ENCODE measurements at regions not wholly inside any gene's neighbourhood (a gene's known extent, or its start where the extent isn't known, plus 50 kb on each side); places are given as distances from the start of the nearest gene placed in this dataset.

GRCh38 chr1:232450615-232451014, 179.3 kb downstream of the SIPA1L2 start:
- no peaks in the 10 kb centered on the region for H3K9me3 ChIP-seq
- H3K27ac ChIP-seq, result no peak overlapping the region
- no peaks in the 10 kb centered on the region for H3K27me3 ChIP-seq
- peaks cover 0 to 5% (median 0%) of the 10 kb centered on the region in 3 donors for H3K36me3 ChIP-seq
- TF ChIP-seq POLR2A (IDR thresholded peaks at IDR 0.05) (no peak), CTCF (IDR thresholded peaks at IDR 0.05) (no peak)
- no peak for DNase-seq
- no peaks in the 10 kb centered on the region for H3K4me1 ChIP-seq
- H3K4me3 ChIP-seq, result no peak overlapping the region

GRCh38 chr1:232447125-232447524, 182.8 kb downstream of the SIPA1L2 start:
- H3K36me3 ChIP-seq, result peaks cover 0 to 23% (median 0%) of the 10 kb centered on the region in 3 donors
- H3K4me3 ChIP-seq, result no peak overlapping the region
- DNase-seq, result no peak
- H3K27me3 ChIP-seq, result no peaks in the 10 kb centered on the region
- no peak for TF ChIP-seq CTCF (IDR thresholded peaks at IDR 0.05)
- TF ChIP-seq POLR2A (IDR thresholded peaks at IDR 0.05), result no peak
- no peaks in the 10 kb centered on the region for H3K9me3 ChIP-seq
- H3K4me1 ChIP-seq, result no peaks in the 10 kb centered on the region
- no peak overlapping the region for H3K27ac ChIP-seq

DNA sequence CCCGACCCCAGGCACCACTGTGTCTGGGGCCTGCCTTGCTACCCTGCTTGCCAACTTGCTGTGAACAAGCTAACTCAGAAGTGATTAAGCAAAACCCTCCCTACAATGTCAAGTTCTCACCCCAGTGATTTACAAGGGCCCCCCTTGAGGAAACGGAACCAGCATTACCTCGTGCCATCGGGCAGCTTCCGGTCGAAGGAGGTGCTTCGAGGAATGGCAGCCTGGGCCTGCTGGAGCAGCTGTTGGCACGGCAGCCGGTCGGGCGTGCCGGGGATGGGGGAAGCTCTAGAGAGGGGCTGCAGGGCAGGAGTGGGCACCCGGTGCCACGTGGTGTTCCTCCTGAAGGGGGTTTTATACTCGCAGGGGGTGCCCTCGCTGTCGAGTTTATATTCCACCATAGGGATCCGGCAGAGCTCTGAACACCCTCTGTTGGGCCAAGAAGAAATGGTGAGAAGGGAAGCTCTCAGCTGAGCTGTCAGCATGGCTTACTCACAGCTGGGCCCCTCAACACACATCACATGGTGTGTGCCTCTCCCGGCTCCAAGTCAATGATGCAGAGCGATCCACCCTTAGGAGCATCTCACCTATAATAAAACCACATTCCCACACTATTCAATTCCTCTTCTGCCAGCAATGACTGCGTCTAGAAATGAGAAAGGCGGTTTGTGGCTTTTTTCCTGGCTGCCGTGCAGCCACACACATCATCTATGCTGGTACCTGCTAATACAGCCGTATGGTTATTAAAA, 184.4 kb downstream of the SIPA1L2 start:
- no peak for DNase-seq
- H3K4me3 ChIP-seq, result no peak overlapping the region
- TF ChIP-seq POLR2A (IDR thresholded peaks at IDR 0.05) (no peak), CTCF (IDR thresholded peaks at IDR 0.05) (no peak)
- H3K4me1 ChIP-seq, result no peaks in the 10 kb centered on the region
- H3K27me3 ChIP-seq, result no peaks in the 10 kb centered on the region
- H3K36me3 ChIP-seq, result peaks cover 0 to 39% (median 0%) of the 10 kb centered on the region in 3 donors
- no peaks in the 10 kb centered on the region for H3K9me3 ChIP-seq
- H3K27ac ChIP-seq, result no peak overlapping the region

DNA sequence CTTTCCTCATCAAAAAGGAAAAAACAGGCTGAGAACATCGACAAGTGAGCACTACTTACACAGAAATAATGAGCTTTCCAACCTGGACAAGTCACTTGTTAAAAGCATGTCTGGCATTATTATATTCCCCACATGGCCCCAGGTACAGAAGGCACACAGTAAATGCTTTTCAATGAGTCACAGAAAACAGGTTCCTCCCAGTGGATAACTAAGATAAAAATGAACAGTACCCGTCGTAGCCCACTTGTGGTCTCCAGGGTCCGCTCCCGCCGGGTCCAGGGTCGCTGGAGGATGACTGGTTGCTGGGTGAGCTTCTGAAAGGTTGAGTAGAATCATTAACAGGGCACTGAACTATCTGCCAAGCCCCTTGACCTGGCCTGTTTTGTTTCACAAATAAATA, 186.6 kb downstream of the SIPA1L2 start:
- H3K36me3 ChIP-seq, result peaks cover 0 to 61% (median 0%) of the 10 kb centered on the region in 3 donors
- H3K4me3 ChIP-seq, result no peak overlapping the region
- no peak for TF ChIP-seq POLR2A (IDR thresholded peaks at IDR 0.05)
- no peak for TF ChIP-seq CTCF (IDR thresholded peaks at IDR 0.05)
- no peak overlapping the region for H3K27ac ChIP-seq
- H3K4me1 ChIP-seq, result no peaks in the 10 kb centered on the region
- no peaks in the 10 kb centered on the region for H3K27me3 ChIP-seq
- no peak for DNase-seq
- no peaks in the 10 kb centered on the region for H3K9me3 ChIP-seq

DNA sequence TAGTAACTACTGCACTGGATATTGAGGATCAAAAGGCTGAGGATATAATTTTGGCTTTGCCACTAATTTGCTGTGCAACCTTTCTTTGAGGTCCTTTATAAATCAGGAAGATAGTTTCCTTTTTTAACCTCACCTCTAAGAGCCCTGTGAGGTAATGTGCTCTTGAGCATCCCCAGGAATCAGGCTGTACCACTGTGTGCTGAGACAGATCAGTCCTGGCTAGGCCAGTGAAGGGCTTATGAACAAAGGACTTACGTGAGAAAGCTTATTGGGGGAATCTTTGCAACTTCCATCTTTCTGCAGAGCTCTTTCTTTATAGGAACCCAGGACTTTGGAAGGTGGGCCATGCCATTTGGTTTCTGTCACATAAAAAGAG, 188.9 kb downstream of the SIPA1L2 start:
- Histone ChIP-seq H3K9me3 (no peaks in the 10 kb centered on the region), H3K4me1 (no peaks in the 10 kb centered on the region), H3K4me3 (no peak overlapping the region), H3K36me3 (peaks cover 0 to 82% (median 0%) of the 10 kb centered on the region in 3 donors), H3K27me3 (no peaks in the 10 kb centered on the region), H3K27ac (no peak overlapping the region)
- DNase-seq, result no peak
- TF ChIP-seq POLR2A (IDR thresholded peaks at IDR 0.05), result no peak
- TF ChIP-seq CTCF (IDR thresholded peaks at IDR 0.05), result no peak

Measured in Peyer's patch (tissue), 4 donors.